ENCODE measurements at regions not wholly inside any gene's neighbourhood (a gene's known extent, or its start where the extent isn't known, plus 50 kb on each side); places are given as distances from the start of the nearest gene placed in this dataset.
A peak's percentile ranks its signal among the peaks of the same experiment; 100 is the strongest.
"Not testable (repeated sequence)": the region's sequence is repeated elsewhere in the genome, so short reads cannot be mapped to it uniquely, and the experiment has no call there.

DNA sequence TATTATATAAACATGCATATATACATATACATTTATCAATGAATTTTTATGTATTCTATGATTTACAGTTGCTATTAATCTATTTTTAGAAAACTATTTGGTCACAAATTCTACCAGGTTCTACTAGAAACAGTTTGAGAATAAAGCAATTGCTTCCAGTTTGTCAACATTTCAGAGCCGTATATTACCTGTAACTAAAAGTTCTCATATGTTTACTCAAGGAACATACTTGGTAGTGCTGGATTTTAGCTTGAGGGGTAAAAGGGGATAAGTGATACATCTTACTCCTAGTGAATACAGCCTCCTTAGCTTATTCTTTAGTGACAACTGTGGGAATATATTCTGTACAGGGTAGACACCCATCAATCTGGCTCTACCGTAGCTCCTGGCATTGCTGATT, 1590.5 kb upstream of the LRRTM3 start:
- DNase-seq: no peak

DNA sequence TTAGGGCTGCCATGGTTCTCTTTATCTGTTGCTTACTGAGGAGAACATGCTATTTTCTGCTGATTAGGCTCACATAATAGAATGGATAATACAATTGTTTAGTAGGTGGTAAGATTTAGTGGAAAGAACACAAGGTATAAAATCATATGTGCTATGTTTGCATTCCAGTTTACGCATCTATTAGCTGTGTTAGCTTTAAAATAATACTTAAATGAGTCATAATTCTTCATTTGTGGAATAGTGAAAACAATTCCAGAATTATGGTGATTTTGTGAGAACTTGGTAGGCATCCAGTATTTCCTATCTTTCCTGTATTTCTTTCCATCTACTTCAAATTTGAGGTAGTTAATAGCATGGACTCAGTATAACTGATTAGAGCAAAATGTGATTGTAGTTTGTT, 1585.5 kb upstream of the LRRTM3 start:
- no peak for DNase-seq

DNA sequence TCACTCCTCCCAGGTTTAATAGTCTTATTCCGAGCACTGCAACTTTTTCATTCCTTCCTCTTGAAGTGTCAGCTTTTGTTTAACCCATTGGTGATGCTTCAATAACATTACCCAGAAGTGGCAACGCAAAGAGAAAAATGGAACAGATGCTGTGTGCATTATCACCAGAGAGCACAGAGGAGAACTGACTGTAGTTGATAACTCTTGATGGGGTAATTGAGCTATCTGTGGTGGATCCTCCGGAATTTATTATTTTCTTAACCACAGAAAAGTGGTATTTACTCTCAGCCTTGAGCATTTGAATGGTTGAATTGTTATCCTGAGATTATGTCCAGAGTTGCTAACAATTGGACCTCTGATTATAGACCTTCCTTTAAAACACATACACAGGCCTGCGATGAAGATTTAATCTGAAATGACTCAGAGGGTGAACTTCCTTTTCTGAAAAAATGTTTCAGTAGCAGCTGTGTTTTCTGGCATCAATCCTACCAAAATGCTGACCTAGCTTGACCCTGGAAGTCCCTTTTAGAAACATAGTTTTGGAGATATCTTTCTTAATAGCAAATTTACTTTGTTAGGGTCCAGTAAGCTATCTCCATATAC, 1584.4 kb upstream of the LRRTM3 start:
- no peak for DNase-seq

DNA sequence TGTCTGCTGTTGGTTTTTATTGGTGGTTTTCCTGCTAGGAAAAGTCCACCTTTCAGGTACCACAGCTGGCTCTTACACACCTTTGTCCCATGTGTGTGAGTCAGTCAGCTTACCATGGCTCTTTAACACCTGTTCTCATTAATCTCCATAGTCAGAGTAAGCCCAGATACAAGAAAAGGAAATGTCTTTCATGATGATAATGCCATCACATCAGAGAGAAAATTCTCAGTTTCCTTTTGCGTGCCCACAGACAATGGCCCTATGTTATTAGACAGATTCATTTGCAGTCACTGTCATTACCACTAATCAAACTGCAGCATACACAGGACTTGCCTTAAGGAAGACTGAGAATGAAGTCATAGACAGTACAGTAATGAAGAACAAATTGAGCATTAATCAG, 1583.6 kb upstream of the LRRTM3 start:
- DNase-seq: no peak

DNA sequence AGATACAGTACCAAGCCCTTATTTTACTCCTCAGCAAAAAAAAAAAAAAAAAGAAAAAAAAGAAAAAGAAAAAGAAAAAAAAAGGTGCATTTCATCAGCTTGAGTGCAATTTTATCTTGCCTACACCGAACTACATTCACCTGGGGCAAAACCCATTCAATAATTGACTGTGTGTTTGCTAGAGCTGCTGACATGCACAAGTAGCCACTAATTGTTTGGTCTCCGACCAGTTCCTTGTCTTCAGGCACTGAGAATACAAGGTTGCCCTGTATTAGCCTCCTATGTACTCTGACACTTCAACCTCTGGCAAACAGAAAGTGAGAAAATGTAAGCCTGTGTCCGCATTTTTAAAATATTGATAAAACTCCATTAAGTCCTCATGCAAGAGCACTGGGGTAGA, 1579.4 kb upstream of the LRRTM3 start:
- no peak for DNase-seq

DNA sequence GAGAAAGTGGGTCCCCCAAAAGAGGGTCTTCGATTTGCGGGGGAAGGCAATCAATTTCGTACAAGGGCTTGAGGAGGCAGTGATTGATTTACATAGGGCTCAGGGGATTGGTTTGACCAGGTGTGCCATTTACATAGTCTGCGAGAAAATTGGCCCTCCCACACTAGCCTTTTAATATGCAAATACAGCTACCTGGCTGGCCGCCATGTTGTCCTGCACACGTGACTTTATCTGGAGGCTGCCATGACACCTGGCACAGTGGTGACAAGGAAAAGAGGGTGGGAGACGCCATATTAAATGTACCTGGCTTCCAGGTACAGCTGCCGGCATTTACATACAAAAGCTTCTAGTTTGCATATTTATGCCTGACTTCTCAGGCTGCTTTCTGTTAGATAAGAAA, 1577.2 kb upstream of the LRRTM3 start:
- peak; percentile 57 for DNase-seq

DNA sequence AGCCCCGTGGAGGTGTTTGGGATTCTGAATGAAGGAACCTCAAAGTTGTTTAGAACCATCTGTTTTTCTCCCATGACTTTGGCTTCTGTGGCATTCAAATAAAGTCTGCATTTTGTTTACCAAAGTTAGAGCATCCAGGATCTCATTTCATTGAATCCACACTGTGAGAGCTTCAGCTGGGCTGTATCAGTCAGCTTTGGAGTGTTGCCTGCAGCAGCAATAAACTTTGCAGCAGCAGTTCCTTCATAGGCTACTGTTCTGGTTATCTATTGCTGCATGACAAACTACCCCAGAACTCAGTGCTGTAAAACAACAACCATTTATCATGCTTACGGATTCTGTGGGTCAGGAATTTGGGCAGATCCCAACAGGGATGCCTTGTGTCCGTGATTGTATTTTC, 1575.2 kb upstream of the LRRTM3 start:
- DNase-seq: no peak

DNA sequence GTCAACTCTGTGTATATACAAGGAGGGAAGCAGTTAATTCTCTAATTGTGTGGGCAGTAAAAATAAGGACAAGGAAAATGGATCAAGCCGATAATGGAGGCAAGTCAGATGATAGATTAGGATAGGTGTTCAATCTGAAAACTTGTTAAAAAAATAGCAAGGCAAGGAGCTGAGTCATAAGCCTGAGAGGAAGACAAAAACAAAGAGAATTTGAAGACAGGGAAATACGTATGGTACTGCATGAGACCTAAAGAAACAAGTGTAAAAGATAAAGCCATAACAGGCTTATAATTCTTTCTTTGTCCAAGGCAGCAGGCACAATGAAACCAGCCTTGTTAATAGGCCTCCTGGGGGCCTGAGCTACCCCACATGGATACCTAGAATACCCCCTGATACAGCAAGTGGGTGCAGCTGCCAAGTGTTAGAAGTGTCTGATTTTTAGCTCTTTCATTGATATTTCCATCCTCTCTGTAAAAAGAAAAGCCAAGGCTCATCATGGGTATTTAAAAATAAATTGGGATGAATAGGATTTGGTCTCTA, 1570.6 kb upstream of the LRRTM3 start:
- no peak for DNase-seq

DNA sequence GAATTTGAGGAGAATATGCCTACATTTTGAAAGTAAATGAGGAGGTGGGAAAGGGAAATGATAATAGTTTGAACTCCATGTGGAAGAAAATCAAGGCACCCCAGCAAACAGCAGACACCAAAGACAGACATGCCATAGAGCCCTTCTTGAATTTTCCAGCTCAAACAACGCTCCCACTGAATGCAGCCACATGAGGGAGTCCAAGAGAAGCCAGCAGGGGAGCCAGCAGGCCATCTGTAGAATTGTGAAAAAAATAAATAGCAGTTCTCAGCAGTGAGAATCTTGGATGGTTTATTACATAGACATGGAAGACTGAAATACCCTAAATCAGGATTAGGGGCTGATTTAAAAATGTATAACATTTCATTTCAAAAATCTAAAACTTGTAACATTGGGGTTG, 1567.3 kb upstream of the LRRTM3 start:
- no peak for DNase-seq

DNA sequence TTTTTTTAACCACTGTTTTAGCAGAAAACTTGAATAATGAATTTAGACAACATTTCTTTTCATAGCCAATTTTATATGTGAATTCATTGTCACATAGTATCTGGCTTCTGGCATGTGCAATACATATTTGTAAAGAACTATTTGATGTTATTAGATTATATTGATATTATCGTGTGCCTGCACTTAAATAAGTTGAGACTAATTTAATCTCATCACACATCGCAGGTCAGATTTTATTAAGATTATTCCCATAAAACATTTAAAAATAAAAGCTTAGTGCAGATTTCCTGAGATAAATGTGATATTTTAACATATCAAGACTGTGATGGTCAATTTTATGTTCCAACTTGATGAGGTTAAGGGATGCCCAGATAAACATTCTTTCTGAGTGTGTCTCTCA, 1565.3 kb upstream of the LRRTM3 start:
- DNase-seq: no peak

DNA sequence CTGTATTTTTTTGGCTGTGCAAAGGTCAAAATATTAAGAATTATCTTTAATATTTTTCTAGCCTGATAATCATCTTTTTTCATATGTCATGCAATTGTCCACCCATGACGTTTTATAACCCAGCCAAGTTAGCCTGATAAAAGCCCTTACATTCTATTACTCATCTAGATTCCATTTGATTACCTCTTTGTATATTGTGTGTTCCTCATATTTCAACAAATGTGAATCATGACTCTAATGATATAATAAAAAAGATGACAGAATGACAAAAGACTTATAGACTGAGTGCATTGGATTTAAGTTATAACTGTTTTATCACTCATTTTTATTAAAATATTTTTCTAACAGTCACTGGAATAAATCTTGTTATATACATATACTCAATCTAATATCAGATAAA, 1560.0 kb upstream of the LRRTM3 start:
- no peak for DNase-seq

DNA sequence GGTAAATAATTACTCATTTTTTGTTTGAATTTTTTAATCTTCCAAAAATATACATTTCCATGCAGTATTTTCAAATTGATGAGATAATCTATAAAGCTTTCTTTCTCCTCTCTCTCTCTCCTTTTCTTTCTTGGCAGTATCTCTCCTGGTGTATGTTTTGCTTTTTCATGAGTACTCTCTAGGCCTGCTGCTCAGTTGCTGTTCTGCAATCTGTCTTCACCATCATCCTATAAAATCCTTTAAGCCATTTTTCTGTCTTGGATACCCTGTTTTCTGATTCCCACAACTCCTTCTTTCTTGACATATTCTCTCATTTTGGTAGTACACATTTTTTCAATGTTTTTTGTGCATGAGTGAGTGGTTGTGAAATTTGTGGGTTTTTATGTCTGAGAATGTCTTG, 1558.1 kb upstream of the LRRTM3 start:
- DNase-seq: no peak

DNA sequence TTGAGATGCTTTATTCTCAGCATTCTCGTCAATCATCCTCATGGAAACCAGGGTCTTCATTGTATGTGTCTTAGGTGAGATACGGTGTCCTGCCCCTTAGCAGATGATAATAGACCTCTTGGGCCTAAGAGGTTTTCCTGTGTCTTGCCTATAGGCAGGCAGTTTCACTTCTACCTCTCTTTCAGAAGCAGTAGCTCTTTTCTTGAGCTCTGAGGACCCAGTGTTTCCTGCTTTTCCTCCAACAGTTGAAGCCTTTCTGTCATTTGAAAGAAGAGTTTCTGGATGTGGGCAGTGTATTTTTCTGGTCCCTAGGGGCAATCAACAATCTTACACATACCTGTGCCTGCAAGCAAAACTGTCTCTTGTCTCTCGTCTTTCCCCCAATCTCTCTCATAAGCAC, 1550.3 kb upstream of the LRRTM3 start:
- DNase-seq: no peak

DNA sequence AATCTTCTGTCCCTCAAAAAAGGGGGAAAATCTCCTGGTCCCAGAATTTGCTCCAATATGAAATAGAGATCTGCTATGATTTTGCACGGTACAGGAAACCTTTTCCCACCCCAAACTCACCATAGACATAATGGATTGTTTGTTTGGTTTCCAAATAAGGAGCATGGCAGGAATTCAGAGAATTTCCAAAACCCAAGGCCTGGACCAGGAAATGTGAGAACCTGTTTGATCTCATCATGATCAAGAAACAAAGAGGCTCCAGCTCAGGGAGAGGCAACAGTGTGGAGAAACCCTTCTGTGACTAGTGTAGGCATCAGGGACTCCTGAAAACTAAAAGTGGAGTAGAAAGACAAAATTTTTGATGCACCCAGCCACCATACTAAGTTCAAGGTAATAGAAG, 1548.1 kb upstream of the LRRTM3 start:
- DNase-seq: no peak

DNA sequence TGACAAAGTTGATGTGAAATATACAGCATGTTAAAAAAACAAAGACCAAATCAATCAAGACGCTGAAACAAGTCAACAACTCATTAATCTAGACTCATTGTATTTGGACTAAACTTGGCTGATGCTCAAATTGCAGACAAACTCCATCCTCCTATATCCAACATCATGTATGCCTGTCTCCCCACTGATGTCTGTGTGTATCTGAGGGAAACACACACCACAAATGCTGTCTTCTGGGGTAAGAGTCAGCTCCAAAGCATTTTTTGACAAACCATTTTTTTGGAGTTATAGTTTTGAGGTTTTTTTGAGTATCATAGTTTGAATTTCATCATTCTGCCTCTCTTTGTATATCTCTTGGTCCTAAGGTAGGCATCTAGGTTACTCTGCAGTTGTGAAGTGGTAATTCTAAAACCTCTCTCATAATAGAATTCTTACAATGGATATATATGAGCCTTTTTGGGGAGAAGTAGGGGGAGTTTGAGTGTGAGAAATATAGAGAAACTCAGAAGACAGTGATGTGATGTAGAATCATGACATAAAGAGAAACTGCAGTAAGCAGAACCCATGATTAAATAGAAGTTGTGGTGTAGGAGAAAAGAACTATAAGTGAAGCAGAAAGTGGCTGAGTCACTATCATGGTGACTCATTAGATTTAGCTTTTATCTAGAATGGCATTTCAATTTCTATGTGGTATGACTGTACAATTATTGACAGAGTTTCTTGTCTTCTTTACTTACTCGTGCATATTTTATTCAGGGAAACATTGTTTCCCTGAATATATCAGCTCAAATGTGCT, 1531.1 kb upstream of the LRRTM3 start:
- no peak for DNase-seq

DNA sequence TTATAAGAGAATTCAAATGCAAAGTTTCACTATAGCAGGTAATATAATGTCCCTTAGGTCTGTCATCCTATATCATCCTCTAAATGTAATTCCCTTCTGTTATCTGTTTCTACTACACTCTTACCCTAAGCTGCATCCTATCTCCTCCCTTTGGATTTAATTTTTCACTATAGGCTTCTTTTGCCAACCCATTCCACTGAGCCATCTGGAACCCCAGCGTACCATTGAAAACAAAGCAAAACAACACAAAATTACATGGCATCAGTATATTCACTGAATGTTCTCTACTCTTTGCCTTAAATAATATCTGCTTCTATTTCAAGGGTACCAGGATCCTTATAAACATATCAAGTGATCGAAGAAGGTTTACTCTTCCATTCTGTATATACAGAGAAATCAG, 1530.2 kb upstream of the LRRTM3 start:
- DNase-seq: no peak

DNA sequence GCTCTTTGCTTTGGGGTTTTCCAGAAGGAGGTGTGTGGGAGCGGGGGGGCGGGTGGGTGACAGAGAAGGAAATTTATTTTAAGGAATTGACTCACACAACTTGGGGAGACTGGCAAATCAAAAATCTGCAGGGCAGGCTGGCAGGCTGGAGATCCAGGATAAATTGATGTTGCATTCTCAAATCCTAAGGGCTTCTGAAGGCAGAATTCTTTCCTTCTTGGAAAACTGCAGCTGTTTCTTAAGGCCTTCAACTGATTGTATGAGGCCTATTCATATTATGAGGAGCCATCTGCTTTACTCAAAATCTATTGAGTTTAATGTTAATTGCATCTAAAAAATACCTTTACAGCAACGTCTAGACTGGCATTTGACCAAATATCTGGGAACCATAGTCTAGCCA, 1528.8 kb upstream of the LRRTM3 start:
- DNase-seq: no peak

DNA sequence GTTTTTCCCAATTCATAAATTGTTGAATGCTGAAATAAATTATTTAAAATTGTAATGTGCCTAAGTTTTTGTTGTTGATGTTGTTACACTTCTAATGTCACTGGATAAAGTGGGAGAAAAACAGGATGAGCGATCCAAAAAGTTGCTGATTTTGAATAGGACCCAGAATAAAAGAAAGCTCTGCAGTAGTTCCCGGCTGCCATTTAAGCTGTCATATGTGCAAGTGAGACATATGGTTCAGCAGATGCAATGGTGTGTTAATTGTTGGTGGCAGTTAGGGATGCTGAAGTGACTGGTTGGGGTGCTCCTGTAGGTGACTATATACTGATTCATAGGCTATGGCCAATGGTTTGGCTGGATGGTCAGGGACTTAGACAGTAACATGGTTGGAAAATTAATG, 1517.4 kb upstream of the LRRTM3 start:
- DNase-seq: no peak

DNA sequence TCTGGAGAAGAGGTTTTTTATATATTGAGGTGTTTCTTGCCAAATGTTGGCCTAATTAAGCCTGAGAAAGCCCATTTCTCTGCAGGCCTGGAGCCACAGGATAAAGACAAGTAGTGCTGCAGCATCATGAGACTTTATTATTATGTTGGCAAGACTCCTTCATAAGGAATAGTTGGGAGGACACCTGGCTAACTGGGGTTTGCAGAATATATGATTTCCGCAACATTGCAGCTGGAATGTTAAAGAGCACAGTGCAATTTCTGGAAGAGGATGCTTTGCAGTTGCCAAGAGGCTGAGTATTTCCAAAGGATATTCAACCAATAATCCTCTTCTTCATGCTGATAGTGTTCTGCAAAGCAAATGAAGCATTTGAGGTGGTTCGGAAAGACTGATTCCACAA, 1512.8 kb upstream of the LRRTM3 start:
- DNase-seq: no peak

DNA sequence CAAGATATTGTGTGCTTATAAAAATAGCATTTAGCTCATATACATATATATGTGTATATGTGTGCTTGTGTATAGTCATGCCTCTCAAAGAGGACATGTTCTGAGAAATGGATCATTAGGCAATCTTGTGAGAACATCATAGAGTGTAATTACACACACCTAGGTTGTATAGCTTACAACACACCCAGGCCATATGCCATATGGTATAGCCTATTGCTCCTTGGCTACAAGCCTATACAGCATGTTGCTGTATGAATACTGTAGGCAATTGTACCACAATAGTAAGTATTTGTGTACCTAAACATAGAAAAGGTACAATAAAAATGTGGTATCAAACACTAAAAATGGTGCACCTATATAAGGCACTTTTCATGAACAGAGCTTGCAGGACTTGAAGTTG, 1510.5 kb upstream of the LRRTM3 start:
- no peak for DNase-seq

DNA sequence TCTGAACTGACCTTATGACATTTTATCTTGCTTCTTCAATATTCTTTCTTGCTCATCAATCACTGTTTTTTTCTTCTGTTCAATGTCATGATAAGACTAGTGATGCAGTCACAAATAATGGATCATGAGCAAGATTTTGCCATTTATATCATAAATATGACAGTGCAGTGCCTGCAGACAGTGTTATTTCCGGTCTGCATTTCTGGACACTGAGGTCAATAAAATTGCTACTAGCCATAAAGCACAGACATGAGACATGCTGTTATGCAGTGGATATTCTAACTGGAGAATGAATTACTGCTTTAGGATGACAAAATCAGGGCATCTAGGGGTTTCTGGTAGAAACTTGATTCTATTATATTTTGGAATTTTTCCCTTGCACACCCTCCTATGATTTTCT, 1509.7 kb upstream of the LRRTM3 start:
- DNase-seq: no peak

DNA sequence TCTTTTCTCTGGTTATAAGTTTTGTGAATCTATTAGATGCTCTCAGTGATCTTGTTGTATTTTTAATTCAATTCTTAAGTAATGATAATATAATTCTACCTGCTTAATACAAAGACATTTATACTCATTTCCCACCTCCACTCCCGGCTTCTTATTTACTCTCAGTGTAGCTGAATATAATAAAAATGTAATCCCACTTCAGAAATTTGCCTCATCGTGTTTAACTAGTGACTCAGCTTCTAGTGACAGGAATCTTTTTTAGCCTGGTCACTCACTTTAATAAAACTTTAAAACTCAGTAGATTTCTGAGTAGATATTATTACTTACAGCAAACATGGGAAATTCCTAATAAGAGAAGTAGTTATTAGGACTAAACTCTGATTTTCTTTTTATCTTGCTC, 1506.2 kb upstream of the LRRTM3 start:
- no peak for DNase-seq

DNA sequence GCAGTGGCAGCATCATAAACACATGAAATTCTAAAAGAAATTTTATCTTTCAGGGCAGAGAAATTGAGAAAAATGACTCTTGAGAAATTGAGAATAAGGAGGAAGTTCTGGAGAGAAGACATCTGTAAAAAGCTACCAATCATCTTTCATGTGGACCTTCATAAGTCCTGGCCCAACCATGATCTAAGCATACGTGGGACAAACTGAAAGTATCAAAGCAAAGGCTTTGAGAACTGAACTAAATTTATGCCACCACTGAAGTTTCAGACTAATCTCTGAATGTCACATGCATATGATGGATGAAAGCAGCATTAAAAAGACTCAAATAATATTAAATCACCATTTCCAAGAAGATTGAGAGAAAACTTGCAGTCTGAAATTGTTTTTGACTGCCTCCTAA, 1502.8 kb upstream of the LRRTM3 start:
- no peak for DNase-seq

DNA sequence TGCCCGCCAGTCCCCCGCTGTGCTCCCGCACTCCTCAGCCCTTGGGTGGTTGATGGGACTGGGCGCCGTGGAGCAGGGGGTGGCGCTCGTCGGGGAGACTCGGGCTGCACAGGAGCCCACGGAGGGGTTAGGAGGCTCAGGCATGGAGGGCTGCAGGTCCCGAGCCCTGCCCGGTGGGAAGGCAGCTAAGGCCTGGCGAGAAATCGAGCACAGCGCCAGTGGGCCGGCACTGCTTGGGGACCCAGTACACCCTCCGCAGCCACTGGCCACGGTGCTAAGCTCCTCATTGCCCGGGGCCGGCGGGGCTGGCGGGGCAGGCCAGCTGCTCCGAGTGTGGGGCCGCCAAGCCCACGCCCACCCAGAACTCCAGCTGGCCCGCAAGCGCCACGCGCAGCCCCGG, 1496.5 kb upstream of the LRRTM3 start:
- DNase-seq: not testable (repeated sequence)

DNA sequence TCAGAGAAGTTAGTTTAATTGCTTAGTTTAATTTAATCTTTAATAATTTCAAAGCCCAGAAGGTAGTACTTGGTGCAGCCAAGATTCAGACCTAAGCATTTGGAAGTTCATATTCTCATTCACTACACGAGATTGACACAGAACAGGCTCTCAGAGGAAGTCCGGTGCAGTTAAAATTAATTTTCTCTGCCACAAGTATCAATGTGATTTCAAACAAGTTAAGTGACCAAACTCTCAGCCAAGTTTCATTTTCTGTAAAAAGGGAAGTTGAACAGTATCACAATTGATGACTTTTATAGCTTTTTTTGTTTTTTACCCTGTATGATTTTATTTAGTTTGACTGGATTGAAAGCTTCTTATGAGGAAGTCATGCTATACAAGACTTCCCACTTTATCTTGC, 1494.9 kb upstream of the LRRTM3 start:
- DNase-seq: no peak
